Effector memory CD4-positive, alpha-beta T cell (primary cell): ENCODE measurements at regions not wholly inside any gene's neighbourhood (a gene's known extent, or its start where the extent isn't known, plus 50 kb on each side); places are given as distances from the start of the nearest gene placed in this dataset.

Source experiments
- DNase-seq, 3 donors: peaks; one replicate each; pipeline ENCODE4 v3.0.0-alpha.2; 2020
- H3K27ac ChIP-seq: 2 replicates; pipeline ENCODE4 v1.7.0; 2013; ENCODE audit warnings: mild to moderate bottlenecking, low read length, moderate library complexity; ENCODE audit not compliant: insufficient read depth, poor library complexity, severe bottlenecking
- H3K27me3 ChIP-seq: replicated peaks from 2 replicates; pipeline ENCODE4 v1.7.0; 2013; ENCODE audit warnings: mild to moderate bottlenecking, low read length; ENCODE audit not compliant: insufficient read depth, control insufficient read depth, poor library complexity, severe bottlenecking
- H3K36me3 ChIP-seq: 2 replicates; pipeline ENCODE4 v1.7.0; 2013; ENCODE audit warnings: mild to moderate bottlenecking, low read length, moderate library complexity; ENCODE audit not compliant: control insufficient read depth, insufficient read depth
- H3K4me1 ChIP-seq: 2 replicates; pipeline ENCODE4 v1.7.0; 2013; ENCODE audit warnings: low read length, mild to moderate bottlenecking; ENCODE audit not compliant: control insufficient read depth, insufficient read depth, poor library complexity, severe bottlenecking
- H3K4me3 ChIP-seq: 2 replicates; pipeline ENCODE4 v1.7.0; 2013; ENCODE audit warnings: low read length, low read depth, mild to moderate bottlenecking; ENCODE audit not compliant: insufficient read depth, poor library complexity, severe bottlenecking
- H3K9me3 ChIP-seq: 2 replicates; pipeline ENCODE4 v1.7.0; 2013; ENCODE audit warnings: mild to moderate bottlenecking, low read length, moderate library complexity; ENCODE audit not compliant: control insufficient read depth

- no peak overlapping the region for H3K27ac ChIP-seq
- no peaks in the 10 kb centered on the region for H3K9me3 ChIP-seq
- H3K4me1 ChIP-seq = no peaks in the 10 kb centered on the region
- H3K36me3 ChIP-seq = no peaks in the 10 kb centered on the region
- H3K27me3 ChIP-seq = peaks cover 2% of the 10 kb centered on the region
- DNase-seq = no peak
- no peak overlapping the region for H3K4me3 ChIP-seq
Observed at GRCh38 chr6:44598679-44599078, 211.2 kb downstream of the CDC5L start.

- Histone ChIP-seq H3K27me3 (peaks cover 2% of the 10 kb centered on the region), H3K27ac (no peak overlapping the region), H3K36me3 (no peaks in the 10 kb centered on the region), H3K4me1 (no peaks in the 10 kb centered on the region), H3K4me3 (no peak overlapping the region), H3K9me3 (no peaks in the 10 kb centered on the region)
- DNase-seq = no peak
Observed at GRCh38 chr6:44599672-44600071, 212.2 kb downstream of the CDC5L start.

- no peak overlapping the region for H3K4me3 ChIP-seq
- H3K36me3 ChIP-seq = no peaks in the 10 kb centered on the region
- DNase-seq = no peak
- H3K27ac ChIP-seq = no peak overlapping the region
- H3K4me1 ChIP-seq = no peaks in the 10 kb centered on the region
- H3K9me3 ChIP-seq = no peaks in the 10 kb centered on the region
- peaks cover 2% of the 10 kb centered on the region for H3K27me3 ChIP-seq
Observed at GRCh38 chr6:44603044-44603686, 215.7 kb downstream of the CDC5L start.

GRCh38 chr6:44606504-44606903 is 219.0 kb downstream of the CDC5L start:
- Histone ChIP-seq H3K27ac (no peak overlapping the region), H3K4me1 (no peaks in the 10 kb centered on the region), H3K27me3 (no peaks in the 10 kb centered on the region), H3K4me3 (no peak overlapping the region), H3K36me3 (no peaks in the 10 kb centered on the region), H3K9me3 (no peaks in the 10 kb centered on the region)
- DNase-seq = no peak

GRCh38 chr6:44606976-44607375 is 219.5 kb downstream of the CDC5L start:
- Histone ChIP-seq H3K4me3 (no peak overlapping the region), H3K27ac (no peak overlapping the region), H3K27me3 (no peaks in the 10 kb centered on the region), H3K4me1 (no peaks in the 10 kb centered on the region), H3K36me3 (no peaks in the 10 kb centered on the region), H3K9me3 (no peaks in the 10 kb centered on the region)
- DNase-seq = no peak

GRCh38 chr6:44608175-44608574 is 220.7 kb downstream of the CDC5L start:
- no peak overlapping the region for H3K4me3 ChIP-seq

GRCh38 chr6:44609051-44609612 is 221.6 kb downstream of the CDC5L start:
- H3K36me3 ChIP-seq = no peaks in the 10 kb centered on the region
- no peaks in the 10 kb centered on the region for H3K9me3 ChIP-seq
- H3K4me1 ChIP-seq = no peaks in the 10 kb centered on the region
- H3K27me3 ChIP-seq = no peaks in the 10 kb centered on the region
- no peak for DNase-seq
- no peak overlapping the region for H3K27ac ChIP-seq
- H3K4me3 ChIP-seq = no peak overlapping the region

More at GRCh38 chr6:44608175-44608574, 220.7 kb downstream of the CDC5L start:
- H3K36me3 ChIP-seq = no peaks in the 10 kb centered on the region
- no peaks in the 10 kb centered on the region for H3K27me3 ChIP-seq
- H3K9me3 ChIP-seq = no peaks in the 10 kb centered on the region
- H3K4me1 ChIP-seq = no peaks in the 10 kb centered on the region
- H3K27ac ChIP-seq = no peak overlapping the region
- DNase-seq = no peak

- H3K9me3 ChIP-seq = no peaks in the 10 kb centered on the region
- H3K4me3 ChIP-seq = no peak overlapping the region
- no peak for DNase-seq
Observed at GRCh38 chr6:44614396-44614795, 226.9 kb downstream of the CDC5L start.

GRCh38 chr6:44615621-44616020 is 228.1 kb downstream of the CDC5L start:
- Histone ChIP-seq H3K27me3 (no peaks in the 10 kb centered on the region), H3K9me3 (no peaks in the 10 kb centered on the region), H3K4me1 (no peaks in the 10 kb centered on the region), H3K36me3 (no peaks in the 10 kb centered on the region), H3K4me3 (no peak overlapping the region), H3K27ac (no peak overlapping the region)
- DNase-seq = no peak

More at GRCh38 chr6:44614396-44614795, 226.9 kb downstream of the CDC5L start:
- Histone ChIP-seq H3K4me1 (no peaks in the 10 kb centered on the region), H3K27ac (no peak overlapping the region), H3K36me3 (no peaks in the 10 kb centered on the region), H3K27me3 (no peaks in the 10 kb centered on the region)

- no peak overlapping the region for H3K27ac ChIP-seq
- H3K4me3 ChIP-seq = no peak overlapping the region
- H3K27me3 ChIP-seq = no peaks in the 10 kb centered on the region
- H3K9me3 ChIP-seq = no peaks in the 10 kb centered on the region
- H3K4me1 ChIP-seq = no peaks in the 10 kb centered on the region
- DNase-seq = no peak
- no peaks in the 10 kb centered on the region for H3K36me3 ChIP-seq
Observed at GRCh38 chr6:44617416-44617815, 229.9 kb downstream of the CDC5L start.
